ENCODE measurements at regions not wholly inside any gene's neighbourhood (a gene's known extent, or its start where the extent isn't known, plus 50 kb on each side); places are given as distances from the start of the nearest gene placed in this dataset.
"Not testable (repeated sequence)": the region's sequence is repeated elsewhere in the genome, so short reads cannot be mapped to it uniquely, and the experiment has no call there.

GRCh38 chr16:55056585-55057401 is 126.1 kb downstream of the IRX5 start:
- no peak for DNase-seq (ENCODE audit: low spot score)
- in situ Hi-C loops (cut with HindIII; ENCODE audit: low sequenced_read_pairs), result no loop called here

DNA sequence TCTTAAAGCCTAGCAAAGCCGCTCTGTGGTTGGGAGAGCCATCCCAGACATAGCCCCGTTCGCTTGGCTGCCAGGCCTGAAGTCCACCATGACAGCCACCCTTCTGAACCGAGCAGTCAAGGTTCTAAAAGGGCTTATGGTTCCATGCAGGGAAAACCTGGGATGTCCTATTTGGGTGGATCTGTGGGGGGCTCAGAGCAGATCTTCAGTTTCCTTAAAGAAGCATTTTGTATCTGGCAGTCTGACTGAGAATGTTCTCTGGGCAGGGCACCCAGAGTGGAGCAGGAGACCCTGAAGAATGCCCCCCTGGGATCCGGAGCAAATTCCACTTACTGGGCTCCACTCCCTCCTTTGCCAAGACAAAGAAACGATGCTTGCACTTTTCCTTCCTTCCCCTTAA is 127.2 kb downstream of the IRX5 start:
- in situ Hi-C loops (cut with HindIII; ENCODE audit: low sequenced_read_pairs), result no loop called here
- no peak for DNase-seq (ENCODE audit: low spot score)

GRCh38 chr16:55058576-55058975 is 127.9 kb downstream of the IRX5 start:
- DNase-seq (ENCODE audit: low spot score), result no peak
- in situ Hi-C loops (cut with HindIII; ENCODE audit: low sequenced_read_pairs), result no loop called here

DNA sequence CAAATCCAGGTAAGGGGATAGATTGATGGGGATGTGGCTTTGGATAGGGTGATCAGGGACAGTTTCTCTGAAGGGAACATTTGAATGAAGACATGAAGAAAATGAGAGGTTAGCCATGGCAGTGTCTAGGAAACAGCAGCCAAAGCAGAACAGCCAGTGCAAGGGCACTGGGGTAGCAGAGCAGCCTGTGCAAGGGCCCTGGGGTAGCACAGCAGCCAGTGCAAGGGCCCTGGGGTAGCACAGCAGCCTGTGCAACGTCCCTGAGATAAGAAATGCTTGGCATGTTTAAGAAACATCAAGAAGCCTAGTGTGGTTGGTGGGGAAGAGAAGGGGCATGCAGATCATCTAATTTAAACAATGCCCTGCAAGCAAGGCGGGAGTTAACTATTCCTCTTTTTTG is 128.5 kb downstream of the IRX5 start:
- in situ Hi-C loops (cut with HindIII; ENCODE audit: low sequenced_read_pairs), result no loop called here
- no peak for DNase-seq (ENCODE audit: low spot score)

DNA sequence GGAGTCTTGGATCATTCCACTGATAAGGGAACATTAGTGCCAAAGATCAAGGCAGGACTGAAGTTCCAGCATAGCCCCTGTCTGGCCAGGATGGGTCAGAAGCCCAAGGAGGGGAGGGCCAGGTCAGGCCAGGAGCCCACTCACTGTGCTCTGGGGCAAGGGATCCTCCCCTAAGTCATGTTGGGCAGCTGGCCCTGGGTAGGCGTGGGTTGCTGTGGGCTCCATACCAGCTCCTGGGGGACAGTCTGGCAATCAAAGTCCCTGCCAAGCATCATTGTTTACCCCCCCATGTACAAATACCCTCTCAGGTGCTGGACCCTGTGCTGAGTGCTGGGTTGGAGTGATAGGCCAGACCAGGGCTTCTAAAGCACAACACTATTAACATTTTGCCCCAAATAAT is 130.5 kb downstream of the IRX5 start:
- in situ Hi-C loops (cut with HindIII; ENCODE audit: low sequenced_read_pairs), result no loop called here
- DNase-seq (ENCODE audit: low spot score), result no peak

- no peak for DNase-seq (ENCODE audit: low spot score)
- in situ Hi-C loops (cut with HindIII; ENCODE audit: low sequenced_read_pairs), result no loop called here
These were observed 131.8 kb downstream of the IRX5 start for GRCh38 chr16:55062442-55062841.

GRCh38 chr16:55072976-55073375 is 142.3 kb downstream of the IRX5 start:
- in situ Hi-C loops (cut with HindIII; ENCODE audit: low sequenced_read_pairs), result no loop called here
- no peak for DNase-seq (ENCODE audit: low spot score)

- in situ Hi-C loops (cut with HindIII; ENCODE audit: low sequenced_read_pairs), result no loop called here
- DNase-seq (ENCODE audit: low spot score), result no peak
These were observed 143.2 kb downstream of the IRX5 start for GRCh38 chr16:55073830-55074229.

GRCh38 chr16:55075208-55075607 is 144.5 kb downstream of the IRX5 start:
- in situ Hi-C loops (cut with HindIII; ENCODE audit: low sequenced_read_pairs); DNase-seq (ENCODE audit: low spot score): not testable (repeated sequence)

DNA sequence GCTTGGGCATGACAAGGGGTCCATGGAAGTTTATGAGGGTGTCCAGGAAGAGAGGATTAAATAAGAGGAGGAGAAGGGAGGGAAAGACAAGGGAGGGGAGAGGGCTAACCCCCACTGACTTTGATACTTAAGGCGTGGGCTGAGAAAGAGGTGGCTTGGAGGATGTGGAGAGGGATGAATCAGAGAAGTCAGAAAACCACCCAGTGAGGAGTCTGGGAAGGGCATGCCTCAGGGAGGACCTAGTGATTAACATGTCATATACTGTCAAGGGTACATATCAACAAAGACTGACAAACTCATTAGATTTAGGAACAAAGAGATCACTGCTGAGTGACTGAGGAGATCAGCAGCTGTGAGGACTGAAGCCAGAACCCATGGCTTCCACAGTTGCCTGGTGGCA is 145.4 kb downstream of the IRX5 start:
- in situ Hi-C loops (cut with HindIII; ENCODE audit: low sequenced_read_pairs), result no loop called here
- DNase-seq (ENCODE audit: low spot score), result no peak

DNA sequence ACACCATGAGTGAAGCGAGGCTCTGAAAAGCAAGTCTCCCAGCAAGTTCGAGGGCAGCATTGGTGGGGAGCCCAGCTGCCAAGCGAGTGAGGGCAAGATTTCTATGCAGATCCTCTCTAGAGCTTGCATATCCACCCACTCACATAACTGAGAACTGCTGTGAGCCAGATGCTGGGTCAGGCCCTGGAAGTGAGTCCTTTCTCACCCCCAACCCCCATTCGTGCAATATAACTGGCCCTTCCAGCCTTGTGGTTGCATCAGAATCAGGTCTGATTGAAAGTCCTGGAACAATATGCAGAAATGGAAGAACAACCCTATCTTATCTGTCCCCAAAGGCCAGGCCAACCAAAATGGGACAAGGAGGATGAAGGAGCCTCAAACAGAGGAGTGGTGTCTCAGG is 146.6 kb downstream of the IRX5 start:
- DNase-seq (ENCODE audit: low spot score), result no peak
- in situ Hi-C loops (cut with HindIII; ENCODE audit: low sequenced_read_pairs), result no loop called here

DNA sequence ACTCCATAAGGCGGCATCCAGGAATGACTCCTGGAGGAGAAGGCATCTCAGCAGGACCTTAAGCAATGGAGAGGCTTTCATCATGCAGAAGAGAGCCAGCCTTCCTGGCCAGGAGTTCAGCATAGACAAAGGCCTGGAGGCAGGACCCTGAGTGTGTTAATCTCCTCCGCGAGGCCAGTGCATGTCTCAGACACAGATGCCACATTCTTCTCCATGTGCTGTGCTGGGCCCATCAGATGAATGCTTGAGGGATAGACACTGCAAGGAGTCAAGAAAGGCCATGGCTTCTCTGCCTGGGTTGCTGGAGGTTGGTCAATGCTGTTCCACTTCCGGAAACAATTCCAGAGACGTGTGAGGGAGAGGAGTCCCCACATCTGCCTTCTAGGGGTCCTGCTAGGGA is 147.5 kb downstream of the IRX5 start:
- in situ Hi-C loops (cut with HindIII; ENCODE audit: low sequenced_read_pairs), result no loop called here
- DNase-seq (ENCODE audit: low spot score), result no peak

DNA sequence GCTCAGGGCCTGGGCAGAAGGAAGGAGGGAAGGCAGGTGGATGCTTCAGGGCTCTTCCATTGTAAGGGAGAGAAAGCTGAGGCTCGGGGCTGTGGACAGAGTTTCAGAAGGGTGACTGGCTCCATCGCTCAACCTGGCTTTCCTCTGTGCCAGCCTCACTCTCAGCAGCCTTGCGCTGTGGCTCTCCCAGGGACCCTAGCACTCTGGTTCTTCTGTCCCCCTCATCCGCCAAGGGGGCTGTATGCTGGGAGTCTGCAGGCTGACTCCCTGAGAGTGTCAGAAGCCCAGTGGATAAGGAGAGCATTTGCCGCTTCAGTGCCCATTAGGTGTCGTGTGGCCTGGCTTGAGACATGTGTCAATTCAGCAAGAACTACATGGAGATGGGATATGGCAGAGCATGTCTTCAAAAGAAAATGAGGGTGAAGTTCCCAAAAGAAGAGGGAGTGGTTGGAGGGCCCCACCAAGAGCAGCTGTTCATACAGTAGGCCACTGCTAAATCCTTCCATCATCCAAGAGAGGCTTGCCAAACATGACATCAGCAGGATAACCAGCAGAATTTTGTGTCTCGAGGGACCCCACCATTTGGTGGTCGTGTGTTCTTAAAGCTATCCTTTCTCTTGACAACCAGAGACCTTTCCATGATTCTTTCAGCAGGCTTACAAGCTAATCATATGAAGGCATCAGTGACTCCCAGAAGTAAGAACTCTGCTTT is 148.2 kb downstream of the IRX5 start:
- in situ Hi-C loops (cut with HindIII; ENCODE audit: low sequenced_read_pairs), result no loop called here
- DNase-seq (ENCODE audit: low spot score), result no peak

DNA sequence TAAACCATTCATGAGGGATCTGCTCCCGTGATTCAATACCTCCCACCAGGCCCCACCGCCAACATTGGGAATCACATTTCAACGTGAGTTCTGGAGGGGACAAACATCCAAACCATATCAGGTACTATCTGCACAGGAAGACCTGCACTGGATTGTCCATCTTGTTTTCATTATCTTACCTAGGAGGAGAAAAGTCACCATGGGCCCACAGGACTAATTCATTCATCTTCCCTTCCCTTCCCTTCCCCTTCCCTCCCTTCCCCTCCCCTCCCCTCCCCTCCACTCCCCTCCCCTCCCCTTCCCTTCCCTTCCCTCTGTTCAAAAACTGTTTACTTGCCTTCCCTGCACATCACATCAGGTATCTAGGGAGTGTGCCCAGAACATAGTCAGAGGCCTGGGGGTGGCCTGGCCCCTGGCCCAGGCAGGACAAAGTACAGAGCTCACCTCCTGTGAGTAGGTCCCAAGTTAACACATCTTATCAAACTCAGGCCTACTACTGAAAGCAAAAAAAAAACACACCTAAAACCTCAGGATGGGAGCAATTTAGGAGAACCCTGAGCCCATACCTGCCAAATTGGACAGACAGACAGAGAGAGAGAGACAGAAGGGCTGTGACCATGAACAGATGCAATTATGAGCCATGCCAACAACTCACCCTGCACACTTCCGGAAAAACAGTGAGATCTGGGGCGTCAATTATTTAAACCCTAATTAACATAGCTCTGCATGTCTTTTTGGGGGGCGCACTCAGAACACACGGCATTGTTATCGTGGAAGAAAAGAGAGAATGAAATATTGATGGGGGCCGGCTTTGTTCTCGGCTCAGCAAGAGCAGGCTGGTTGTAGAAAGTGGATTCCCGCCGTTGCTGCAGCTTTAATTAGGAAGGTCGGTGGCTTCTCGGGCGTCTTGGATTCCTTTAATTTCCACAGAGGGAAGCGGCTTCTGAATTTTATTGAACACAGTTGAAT is 151.2 kb downstream of the IRX5 start:
- no peak for DNase-seq (ENCODE audit: low spot score)
- in situ Hi-C loops (cut with HindIII; ENCODE audit: low sequenced_read_pairs), result no loop called here

GRCh38 chr16:55082591-55082976 is 151.9 kb downstream of the IRX5 start:
- in situ Hi-C loops (cut with HindIII; ENCODE audit: low sequenced_read_pairs), result no loop called here
- no peak for DNase-seq (ENCODE audit: low spot score)

GRCh38 chr16:55083052-55083451 is 152.4 kb downstream of the IRX5 start:
- in situ Hi-C loops (cut with HindIII; ENCODE audit: low sequenced_read_pairs), result no loop called here
- DNase-seq (ENCODE audit: low spot score), result no peak

DNA sequence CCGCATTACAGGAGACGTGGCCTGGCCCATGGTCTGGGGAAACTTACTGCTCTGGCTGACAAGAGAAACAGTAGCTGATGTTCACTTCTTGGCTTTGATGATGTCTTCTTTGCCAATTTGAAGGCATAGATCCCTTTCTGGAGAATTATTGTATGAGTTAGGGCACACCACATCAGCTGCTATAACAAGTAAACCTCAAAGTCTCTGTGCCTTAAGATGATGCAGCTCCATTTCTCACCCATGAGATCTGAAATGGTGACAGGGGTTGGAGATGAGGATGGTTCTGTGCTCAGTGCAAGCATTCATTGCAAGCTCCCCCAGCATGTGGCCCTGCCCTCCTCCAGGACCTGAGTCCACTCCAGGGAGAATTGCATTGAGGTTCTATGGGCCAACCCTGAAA is 157.4 kb downstream of the IRX5 start:
- in situ Hi-C loops (cut with HindIII; ENCODE audit: low sequenced_read_pairs), result no loop called here

GRCh38 chr16:55089600-55089999 is 158.9 kb downstream of the IRX5 start:
- no peak for DNase-seq (ENCODE audit: low spot score)
- in situ Hi-C loops (cut with HindIII; ENCODE audit: low sequenced_read_pairs), result no loop called here

More for the DNA sequence above, 157.4 kb downstream of the IRX5 start:
- no peak for DNase-seq (ENCODE audit: low spot score)

- in situ Hi-C loops (cut with HindIII; ENCODE audit: low sequenced_read_pairs), result no loop called here
- no peak for DNase-seq (ENCODE audit: low spot score)
These were observed 160.7 kb downstream of the IRX5 start for GRCh38 chr16:55091213-55091870.

All from G401 (cell line).